GM23338 (cell line): ENCODE measurements at regions not wholly inside any gene's neighbourhood (a gene's known extent, or its start where the extent isn't known, plus 50 kb on each side); places are given as distances from the start of the nearest gene placed in this dataset.

Experiments
- ATAC-seq: fragments of 200-7000 bp; cut with Tn5 transposase; 3 replicates; pipeline ENCODE4 v1.9.1; 2020
- DNase-seq: peaks from one replicate; pipeline ENCODE4 v3.0.0-alpha.2; 2015; ENCODE audit warnings: low spot score
- H2AFZ ChIP-seq: fragments of 200-600 bp; sonication (generic); 2 replicates; pipeline ENCODE4 v1.8.0; 2016; ENCODE audit warnings: antibody characterized with exemption, mild to moderate bottlenecking, moderate library complexity
- H3F3A ChIP-seq: fragments of 200-600 bp; sonication (generic); replicated peaks from 2 replicates; pipeline ENCODE4 v1.8.0; 2017; ENCODE audit warnings: antibody characterized with exemption, mixed run types, low read depth
- H3K27ac ChIP-seq: fragments of 200-600 bp; sonication (generic); 2 replicates; pipeline ENCODE4 v1.6.1; 2016; ENCODE audit warnings: low read depth
- H3K27me3 ChIP-seq: fragments of 200-600 bp; sonication (generic); 2 replicates; pipeline ENCODE4 v1.8.0; 2016; ENCODE audit warnings: mild to moderate bottlenecking, mixed run types, moderate library complexity; ENCODE audit not compliant: insufficient read depth
- H3K36me3 ChIP-seq: fragments of 200-600 bp; sonication (generic); 2 replicates; pipeline ENCODE4 v1.8.0; 2016; ENCODE audit warnings: mild to moderate bottlenecking; ENCODE audit not compliant: insufficient read depth
- H3K4me1 ChIP-seq: fragments of 200-600 bp; sonication (generic); 2 replicates; pipeline ENCODE4 v1.8.0; 2016; ENCODE audit warnings: mild to moderate bottlenecking, moderate library complexity; ENCODE audit not compliant: insufficient read depth
- H3K4me2 ChIP-seq: fragments of 200-600 bp; sonication (generic); 2 replicates; pipeline ENCODE4 v1.7.1; 2017; ENCODE audit warnings: mixed run types
- H3K4me3 ChIP-seq: fragments of 200-600 bp; sonication (generic); 2 replicates; pipeline ENCODE4 v1.6.1; 2016; ENCODE audit warnings: mixed run types
- H3K79me2 ChIP-seq: fragments of 200-600 bp; sonication (generic); replicated peaks from 2 replicates; pipeline ENCODE4 v1.8.0; 2017; ENCODE audit warnings: mild to moderate bottlenecking; ENCODE audit not compliant: insufficient read depth
- H3K9me2 ChIP-seq: fragments of 200-600 bp; sonication (generic); 2 replicates; pipeline ENCODE4 v1.8.0; 2017; ENCODE audit not compliant: insufficient read depth
- H4K20me1 ChIP-seq: fragments of 200-600 bp; sonication (generic); replicated peaks from 2 replicates; pipeline ENCODE4 v1.8.0; 2017; ENCODE audit warnings: mild to moderate bottlenecking; ENCODE audit not compliant: insufficient read depth
- H3K27ac Mint-ChIP-seq: 2 replicates; pipeline ENCODE4 v1.8.0; 2020; ENCODE audit warnings: inconsistent platforms, mild to moderate bottlenecking, moderate library complexity, mixed read lengths
- H3K27me3 Mint-ChIP-seq: 3 replicates; pipeline ENCODE4 v1.8.0; 2022; ENCODE audit warnings: low read depth, mild to moderate bottlenecking, moderate library complexity, mixed read lengths, inconsistent platforms; ENCODE audit not compliant: insufficient read depth, poor library complexity
- H3K36me3 Mint-ChIP-seq: 3 replicates; pipeline ENCODE4 v1.8.0; 2021; ENCODE audit warnings: low read depth, mild to moderate bottlenecking, inconsistent platforms, moderate library complexity, mixed read lengths
- H3K4me1 Mint-ChIP-seq: 3 replicates; pipeline ENCODE4 v1.8.0; 2020; ENCODE audit warnings: mild to moderate bottlenecking, inconsistent platforms, mixed read lengths
- H3K4me3 Mint-ChIP-seq: 3 replicates; pipeline ENCODE4 v1.8.0; 2021; ENCODE audit warnings: moderate library complexity, mild to moderate bottlenecking, inconsistent platforms, mixed read lengths
- H3K9me3 Mint-ChIP-seq: 3 replicates; pipeline ENCODE4 v1.8.0; 2020; ENCODE audit warnings: moderate library complexity, mild to moderate bottlenecking, inconsistent platforms, mixed read lengths
- CREB1 ChIP-seq: fragments of 250-450 bp; sonication (Bioruptor Pico); IDR thresholded peaks from 2 replicates; pipeline ENCODE4 v1.5.0; 2020; ENCODE audit warnings: low read depth, mild to moderate bottlenecking, moderate library complexity
- CTCF ChIP-seq, 2 experiments: fragments of 200-600 bp in 1 of 2; sonication (generic) in 1 of 2; conservative IDR thresholded peaks; 2 replicates each; pipeline versions ENCODE4 v1.5.1 to v1.6.1; 2016 to 2017; ENCODE audit warnings: antibody characterized with exemption in 2 of 2, low read depth in 2 of 2, mild to moderate bottlenecking in 2 of 2, moderate library complexity in 1 of 2
- EZH2 ChIP-seq: fragments of 200-600 bp; sonication (generic); IDR thresholded peaks from one replicate; pipeline ENCODE4 v1.8.0; 2017; ENCODE audit warnings: antibody characterized with exemption, mild to moderate bottlenecking, low read depth; ENCODE audit not compliant: unreplicated experiment
- JUNB ChIP-seq: IDR thresholded peaks from one replicate; pipeline ENCODE4 v1.6.1; 2016; ENCODE audit warnings: antibody characterized with exemption; ENCODE audit not compliant: unreplicated experiment
- NANOG ChIP-seq: IDR thresholded peaks from 2 replicates; pipeline ENCODE4 v1.6.1; 2016; ENCODE audit warnings: antibody characterized with exemption, borderline replicate concordance
- POLR2AphosphoS5 ChIP-seq: IDR thresholded peaks from 2 replicates; pipeline ENCODE4 v1.6.1; 2016; ENCODE audit warnings: antibody characterized with exemption, low read depth
- REST ChIP-seq: IDR thresholded peaks from one replicate; pipeline ENCODE4 v1.6.1; 2018; ENCODE audit warnings: antibody characterized with exemption; ENCODE audit not compliant: unreplicated experiment
- ZNF114 ChIP-seq: fragments of 250-450 bp; sonication (Bioruptor Pico); IDR thresholded peaks from 2 replicates; pipeline ENCODE4 v1.5.0; 2020; ENCODE audit warnings: mild to moderate bottlenecking, moderate library complexity
- ZNF331 ChIP-seq: fragments of 250-450 bp; sonication (Bioruptor Pico); IDR thresholded peaks from 2 replicates; pipeline ENCODE4 v1.5.0; 2020; ENCODE audit warnings: low read depth, mild to moderate bottlenecking, moderate library complexity
- ZNF462 ChIP-seq: fragments of 250-450 bp; sonication (Bioruptor Pico); IDR thresholded peaks from 2 replicates; pipeline ENCODE4 v1.5.0; 2020; ENCODE audit warnings: mild to moderate bottlenecking, moderate library complexity
- TF ChIP-seq, protein P1 (sequence below): IDR thresholded peaks from 2 replicates; pipeline ENCODE4 v1.6.1; 2016; ENCODE audit warnings: antibody characterized with exemption

GRCh38 chr11:112649856-112650255, 311.4 kb upstream of the NCAM1 start:
- H3K27me3 Mint-ChIP-seq: no peaks in the 10 kb centered on the region
- H3K9me3 Mint-ChIP-seq: no peaks in the 10 kb centered on the region
- Histone ChIP-seq H3K4me1 (peaks cover 6% of the 10 kb centered on the region), H3K27me3 (no peaks in the 10 kb centered on the region), H3K79me2 (no peaks in the 10 kb centered on the region), H3K4me3 (no peak overlapping the region), H2AFZ (no peak overlapping the region), H3F3A (no peaks in the 10 kb centered on the region), H3K4me2 (no peak overlapping the region), H4K20me1 (no peaks in the 10 kb centered on the region), H3K36me3 (no peaks in the 10 kb centered on the region; the same call in 1 of the 2 replicates), H3K9me2 (no peaks in the 10 kb centered on the region), H3K27ac (no peak overlapping the region)
- H3K36me3 Mint-ChIP-seq: no peaks in the 10 kb centered on the region
- peak overlapping the region; percentile 10; the same call in 1 of the 2 replicates for H3K27ac Mint-ChIP-seq
- H3K4me3 Mint-ChIP-seq: no peak overlapping the region
- no peak for DNase-seq
- ATAC-seq: no peak
- TF ChIP-seq EZH2 (no peak), CREB1 (CRISPR knock-in tag) (no peak), CTCF (conservative IDR thresholded peaks at IDR 0.05; ENCODE audit: low read depth in 2 of 2) (no peak), ZNF331 (CRISPR knock-in tag) (no peak), ZNF114 (CRISPR knock-in tag) (no peak), REST (no peak), JUNB (no peak), ZNF462 (CRISPR knock-in tag) (no peak), NANOG (no peak), POLR2AphosphoS5 (no peak)
- TF ChIP-seq, protein P1, sequence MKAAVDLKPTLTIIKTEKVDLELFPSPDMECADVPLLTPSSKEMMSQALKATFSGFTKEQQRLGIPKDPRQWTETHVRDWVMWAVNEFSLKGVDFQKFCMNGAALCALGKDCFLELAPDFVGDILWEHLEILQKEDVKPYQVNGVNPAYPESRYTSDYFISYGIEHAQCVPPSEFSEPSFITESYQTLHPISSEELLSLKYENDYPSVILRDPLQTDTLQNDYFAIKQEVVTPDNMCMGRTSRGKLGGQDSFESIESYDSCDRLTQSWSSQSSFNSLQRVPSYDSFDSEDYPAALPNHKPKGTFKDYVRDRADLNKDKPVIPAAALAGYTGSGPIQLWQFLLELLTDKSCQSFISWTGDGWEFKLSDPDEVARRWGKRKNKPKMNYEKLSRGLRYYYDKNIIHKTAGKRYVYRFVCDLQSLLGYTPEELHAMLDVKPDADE: no peak
- peaks cover 12% of the 10 kb centered on the region for H3K4me1 Mint-ChIP-seq
